Body of pancreas (tissue), 4 donors: ENCODE measurements at regions not wholly inside any gene's neighbourhood (a gene's known extent, or its start where the extent isn't known, plus 50 kb on each side); places are given as distances from the start of the nearest gene placed in this dataset.

ENCODE experiments used
- POLR2A ChIP-seq, 3 donors: fragments of 450-650 bp; IDR thresholded peaks; one replicate each; pipeline ENCODE4 v1.6.1; 2016; ENCODE audit warnings: antibody characterized with exemption in 3 of 3, mild to moderate bottlenecking in 2 of 3
- TF ChIP-seq, protein P1 (sequence below), 7 experiments: fragments of 450-650 bp in 4 of 7; fragments of 200-600 bp in 3 of 7; sonication (generic) in 3 of 7; IDR thresholded peaks; one replicate each; pipeline ENCODE4 v1.5.1; 2016 to 2019; ENCODE audit warnings: antibody characterized with exemption in 7 of 7

DNA sequence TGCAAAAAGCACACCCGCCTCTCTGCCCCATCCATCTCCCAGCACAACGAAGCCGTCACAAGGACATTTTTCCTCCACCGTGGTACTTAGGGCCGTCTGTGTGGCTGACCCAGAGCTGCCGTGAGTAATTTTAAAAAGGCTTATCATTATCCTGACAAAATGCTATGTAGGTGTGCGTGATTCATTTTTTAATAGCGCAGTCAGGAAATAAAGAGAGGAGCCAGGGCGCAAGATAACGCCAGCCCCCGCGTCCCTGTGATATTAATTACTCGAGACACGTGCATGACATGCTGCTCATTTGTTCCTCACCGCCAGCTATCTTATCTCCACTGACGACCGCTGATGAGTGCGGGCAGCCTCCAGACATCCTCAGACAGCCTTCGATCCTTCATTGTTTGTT lies 332.7 kb upstream of the PFKP start:
- TF ChIP-seq, protein P1, sequence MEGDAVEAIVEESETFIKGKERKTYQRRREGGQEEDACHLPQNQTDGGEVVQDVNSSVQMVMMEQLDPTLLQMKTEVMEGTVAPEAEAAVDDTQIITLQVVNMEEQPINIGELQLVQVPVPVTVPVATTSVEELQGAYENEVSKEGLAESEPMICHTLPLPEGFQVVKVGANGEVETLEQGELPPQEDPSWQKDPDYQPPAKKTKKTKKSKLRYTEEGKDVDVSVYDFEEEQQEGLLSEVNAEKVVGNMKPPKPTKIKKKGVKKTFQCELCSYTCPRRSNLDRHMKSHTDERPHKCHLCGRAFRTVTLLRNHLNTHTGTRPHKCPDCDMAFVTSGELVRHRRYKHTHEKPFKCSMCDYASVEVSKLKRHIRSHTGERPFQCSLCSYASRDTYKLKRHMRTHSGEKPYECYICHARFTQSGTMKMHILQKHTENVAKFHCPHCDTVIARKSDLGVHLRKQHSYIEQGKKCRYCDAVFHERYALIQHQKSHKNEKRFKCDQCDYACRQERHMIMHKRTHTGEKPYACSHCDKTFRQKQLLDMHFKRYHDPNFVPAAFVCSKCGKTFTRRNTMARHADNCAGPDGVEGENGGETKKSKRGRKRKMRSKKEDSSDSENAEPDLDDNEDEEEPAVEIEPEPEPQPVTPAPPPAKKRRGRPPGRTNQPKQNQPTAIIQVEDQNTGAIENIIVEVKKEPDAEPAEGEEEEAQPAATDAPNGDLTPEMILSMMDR (IDR thresholded peaks at IDR 0.05), result no peak
- TF ChIP-seq POLR2A (IDR thresholded peaks at IDR 0.05), result no peak
